ENCODE measurements at regions not wholly inside any gene's neighbourhood (a gene's known extent, or its start where the extent isn't known, plus 50 kb on each side); places are given as distances from the start of the nearest gene placed in this dataset.

DNA sequence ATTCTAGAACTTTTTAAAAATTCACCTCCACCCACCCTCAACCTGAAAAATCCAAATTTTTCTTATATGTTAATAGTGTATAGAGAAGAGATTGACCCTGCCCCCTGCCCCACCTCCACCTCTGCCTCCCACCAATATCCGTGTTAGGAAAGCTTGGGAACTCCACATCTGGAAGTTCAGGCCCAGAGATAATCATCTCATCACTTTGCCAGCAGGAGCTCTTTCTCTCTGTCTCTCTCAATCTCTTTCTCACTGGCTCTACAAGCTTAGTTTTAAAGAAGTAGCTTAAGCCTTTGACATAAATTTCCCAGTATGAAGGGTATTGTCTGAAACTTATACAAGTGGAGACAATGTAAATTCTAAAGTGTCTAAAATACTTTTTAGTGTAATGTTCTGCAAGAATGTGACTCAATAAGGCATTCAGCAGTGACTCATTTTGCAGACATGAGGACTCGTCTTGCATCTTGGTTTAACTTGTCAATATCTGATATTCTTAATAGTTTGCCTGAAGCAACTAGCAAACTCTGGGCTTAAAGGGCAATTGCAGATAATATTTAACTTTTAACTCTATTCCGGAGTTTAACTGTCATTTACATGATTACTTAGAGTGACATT is 299.8 kb upstream of the EPHA3 start:
- TF ChIP-seq, protein P1, sequence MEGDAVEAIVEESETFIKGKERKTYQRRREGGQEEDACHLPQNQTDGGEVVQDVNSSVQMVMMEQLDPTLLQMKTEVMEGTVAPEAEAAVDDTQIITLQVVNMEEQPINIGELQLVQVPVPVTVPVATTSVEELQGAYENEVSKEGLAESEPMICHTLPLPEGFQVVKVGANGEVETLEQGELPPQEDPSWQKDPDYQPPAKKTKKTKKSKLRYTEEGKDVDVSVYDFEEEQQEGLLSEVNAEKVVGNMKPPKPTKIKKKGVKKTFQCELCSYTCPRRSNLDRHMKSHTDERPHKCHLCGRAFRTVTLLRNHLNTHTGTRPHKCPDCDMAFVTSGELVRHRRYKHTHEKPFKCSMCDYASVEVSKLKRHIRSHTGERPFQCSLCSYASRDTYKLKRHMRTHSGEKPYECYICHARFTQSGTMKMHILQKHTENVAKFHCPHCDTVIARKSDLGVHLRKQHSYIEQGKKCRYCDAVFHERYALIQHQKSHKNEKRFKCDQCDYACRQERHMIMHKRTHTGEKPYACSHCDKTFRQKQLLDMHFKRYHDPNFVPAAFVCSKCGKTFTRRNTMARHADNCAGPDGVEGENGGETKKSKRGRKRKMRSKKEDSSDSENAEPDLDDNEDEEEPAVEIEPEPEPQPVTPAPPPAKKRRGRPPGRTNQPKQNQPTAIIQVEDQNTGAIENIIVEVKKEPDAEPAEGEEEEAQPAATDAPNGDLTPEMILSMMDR (IDR thresholded peaks at IDR 0.05), result no peak
- TF ChIP-seq EP300 (IDR thresholded peaks at IDR 0.05; ENCODE audit: low read depth) (no peak), POLR2AphosphoS5 (IDR thresholded peaks at IDR 0.05) (no peak)

All from transverse colon (tissue), 4 donors.